Lower lobe of right lung (tissue), 2 donors: ENCODE measurements at regions not wholly inside any gene's neighbourhood (a gene's known extent, or its start where the extent isn't known, plus 50 kb on each side); places are given as distances from the start of the nearest gene placed in this dataset.
A peak's percentile ranks its signal among the peaks of the same experiment; 100 is the strongest.
"Not testable (repeated sequence)": the region's sequence is repeated elsewhere in the genome, so short reads cannot be mapped to it uniquely, and the experiment has no call there.

ENCODE experiments used
- ATAC-seq, 2 donors: fragments of 200-7000 bp; cut with Tn5 transposase; one replicate each; pipeline ENCODE4 v1.9.1; 2020 to 2022; ENCODE audit warnings: mild to moderate bottlenecking in 2 of 2, moderate library complexity in 2 of 2
- DNase-seq: peaks from one replicate; pipeline ENCODE4 v3.0.0-alpha.2; 2020
- H3K27ac ChIP-seq: fragments of 200-600 bp; one replicate; pipeline ENCODE4 v1.8.0; 2022
- H3K27me3 ChIP-seq: fragments of 200-600 bp; one replicate; pipeline ENCODE4 v1.8.0; 2022; ENCODE audit warnings: low read depth
- H3K36me3 ChIP-seq: fragments of 200-600 bp; one replicate; pipeline ENCODE4 v1.8.0; 2022; ENCODE audit warnings: mild to moderate bottlenecking
- H3K4me1 ChIP-seq: fragments of 200-600 bp; one replicate; pipeline ENCODE4 v1.8.0; 2022
- H3K4me3 ChIP-seq: fragments of 200-600 bp; one replicate; pipeline ENCODE4 v1.8.0; 2022; ENCODE audit warnings: mild to moderate bottlenecking
- H3K9me3 ChIP-seq: fragments of 200-600 bp; one replicate; pipeline ENCODE4 v1.8.0; 2022
- CTCF ChIP-seq: fragments of 200-600 bp; IDR thresholded peaks from one replicate; pipeline ENCODE4 v1.8.0; 2022; ENCODE audit warnings: antibody characterized with exemption, mild to moderate bottlenecking
- intact Hi-C: fragments of 100-400 bp; cut with DNase I; formaldehyde crosslinking; loops from one replicate; pipeline ENCODE4 v1.11.0; 2022
- donor health status: DM: no; HTN: yes; CAD: no; lungs with severe emphysema.

DNA sequence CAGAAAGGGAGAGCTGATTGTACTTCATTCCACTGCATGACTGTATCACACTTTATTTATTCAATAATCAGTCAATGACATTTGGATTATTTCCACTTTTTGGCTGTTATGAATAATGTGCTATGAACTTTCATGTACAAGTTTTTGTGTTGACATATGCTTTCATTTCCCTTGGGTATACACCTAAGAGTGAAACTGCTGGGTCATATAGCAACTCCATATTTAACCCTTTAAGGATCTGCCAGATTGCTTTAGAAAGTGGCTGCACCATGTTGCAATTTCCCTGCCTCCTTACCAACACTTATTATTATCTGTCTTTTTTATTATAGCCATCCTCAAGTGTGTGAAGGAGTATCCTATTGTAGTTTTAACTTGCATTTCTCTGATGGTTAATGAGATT is 108.8 kb upstream of the KCNK1 start:
- intact Hi-C loops: no loop called here
- DNase-seq (no peak), ATAC-seq (no peak)
- Histone ChIP-seq H3K36me3 (no peaks in the 10 kb centered on the region), H3K9me3 (no peaks in the 10 kb centered on the region), H3K27ac (no peak overlapping the region), H3K4me1 (no peaks in the 10 kb centered on the region), H3K4me3 (no peak overlapping the region), H3K27me3 (peaks cover 3% of the 10 kb centered on the region)
- no peak for TF ChIP-seq CTCF

GRCh38 chr1:233505889-233506288 is 108.0 kb upstream of the KCNK1 start:
- DNase-seq, intact Hi-C loops, ATAC-seq: not testable (repeated sequence)

DNA sequence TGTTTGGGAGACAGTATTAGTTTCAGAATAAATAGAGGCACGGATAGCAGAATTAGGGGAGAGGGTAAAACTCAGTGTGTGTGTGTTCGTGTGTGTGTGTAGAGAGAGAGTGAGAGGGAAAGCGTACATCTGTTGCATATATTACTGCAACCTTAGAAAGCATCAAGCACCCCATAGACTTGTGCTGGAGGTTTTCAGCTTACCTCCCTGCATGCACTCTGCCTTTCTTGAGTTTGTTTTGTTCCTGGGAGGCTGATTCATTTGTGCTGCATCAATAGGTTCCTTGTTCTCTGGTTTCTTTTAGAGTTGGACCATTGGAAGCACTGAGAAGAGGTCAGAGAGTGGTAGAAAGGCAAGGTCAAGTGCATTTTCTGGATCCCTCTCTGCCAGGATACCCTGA is 104.4 kb upstream of the KCNK1 start:
- H3K4me1 ChIP-seq: no peaks in the 10 kb centered on the region
- DNase-seq (no peak), ATAC-seq (no peak)
- H3K9me3 ChIP-seq: no peaks in the 10 kb centered on the region
- intact Hi-C loops: no loop called here
- no peak overlapping the region for H3K4me3 ChIP-seq
- no peaks in the 10 kb centered on the region for H3K27me3 ChIP-seq
- no peak for TF ChIP-seq CTCF
- no peak overlapping the region for H3K27ac ChIP-seq
- no peaks in the 10 kb centered on the region for H3K36me3 ChIP-seq

More at GRCh38 chr1:233505889-233506288, 108.0 kb upstream of the KCNK1 start:
- H3K4me1 ChIP-seq, H3K36me3 ChIP-seq, H3K27ac ChIP-seq, H3K4me3 ChIP-seq, H3K27me3 ChIP-seq, H3K9me3 ChIP-seq: not testable (repeated sequence)

DNA sequence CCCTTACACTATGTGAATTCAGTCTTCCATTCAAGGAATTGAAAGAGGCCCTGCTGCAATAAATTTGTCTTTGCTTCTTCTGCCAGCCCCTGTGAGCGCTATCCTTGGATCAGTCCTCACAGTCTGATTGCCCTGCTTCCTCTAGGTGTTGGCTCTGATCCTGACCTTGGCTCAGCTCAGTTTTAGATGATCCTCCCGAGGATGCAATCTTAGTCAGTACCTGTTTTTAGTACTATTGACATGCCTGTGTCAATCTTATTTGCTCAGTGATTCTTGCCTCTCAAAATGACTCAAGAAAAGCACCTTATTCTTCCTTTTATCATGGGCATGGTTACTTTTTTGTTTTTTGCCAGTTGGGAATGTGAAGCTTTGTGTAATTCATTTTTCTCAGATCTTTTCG is 101.4 kb upstream of the KCNK1 start:
- H3K27ac ChIP-seq: no peak overlapping the region
- no peaks in the 10 kb centered on the region for H3K36me3 ChIP-seq
- no peaks in the 10 kb centered on the region for H3K27me3 ChIP-seq
- H3K4me1 ChIP-seq: no peaks in the 10 kb centered on the region
- intact Hi-C loops: no loop called here
- ATAC-seq (no peak), DNase-seq (no peak)
- no peak overlapping the region for H3K4me3 ChIP-seq
- TF ChIP-seq CTCF: no peak
- H3K9me3 ChIP-seq: no peaks in the 10 kb centered on the region

GRCh38 chr1:233513431-233513830 is 100.5 kb upstream of the KCNK1 start:
- H3K4me3 ChIP-seq: no peak overlapping the region
- no peak for TF ChIP-seq CTCF
- no peaks in the 10 kb centered on the region for H3K27me3 ChIP-seq
- ATAC-seq: no peak
- H3K36me3 ChIP-seq: no peaks in the 10 kb centered on the region
- H3K4me1 ChIP-seq: no peaks in the 10 kb centered on the region
- no peaks in the 10 kb centered on the region for H3K9me3 ChIP-seq
- no peak for DNase-seq
- intact Hi-C loops: no loop called here
- H3K27ac ChIP-seq: no peak overlapping the region

GRCh38 chr1:233514946-233515391 is 98.9 kb upstream of the KCNK1 start:
- intact Hi-C loops: no loop called here
- no peak for DNase-seq

More at GRCh38 chr1:233514946-233515391, 98.9 kb upstream of the KCNK1 start:
- Histone ChIP-seq H3K27me3 (no peaks in the 10 kb centered on the region), H3K27ac (no peak overlapping the region), H3K36me3 (no peaks in the 10 kb centered on the region), H3K4me1 (no peaks in the 10 kb centered on the region), H3K4me3 (no peak overlapping the region), H3K9me3 (no peaks in the 10 kb centered on the region)
- TF ChIP-seq CTCF: no peak
- ATAC-seq: peak in 1 of 2 donors; percentile 32
